ENCODE measurements at regions not wholly inside any gene's neighbourhood (a gene's known extent, or its start where the extent isn't known, plus 50 kb on each side); places are given as distances from the start of the nearest gene placed in this dataset.

DNA sequence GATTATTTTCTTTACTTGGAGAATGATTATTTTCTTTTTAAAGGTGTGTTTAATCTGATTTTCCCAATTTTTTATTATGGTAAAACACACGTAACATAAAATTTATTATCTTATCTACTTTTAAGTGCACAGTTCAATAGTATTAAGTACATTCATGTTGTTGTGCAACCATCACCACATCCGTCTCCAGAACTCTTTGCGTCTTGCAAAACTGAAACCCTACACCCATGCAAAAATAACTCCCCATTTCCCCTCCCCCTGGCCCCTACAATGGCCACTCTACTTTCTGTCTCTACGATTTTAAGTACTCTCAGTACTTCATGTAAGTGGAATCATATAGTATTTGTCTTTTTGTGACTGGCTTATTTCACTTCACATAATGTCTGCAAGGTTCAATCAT is 230.7 kb downstream of the SATB1 start:
- TF ChIP-seq CTCF (IDR thresholded peaks at IDR 0.05) = no peak
- TF ChIP-seq EZH2 (IDR thresholded peaks at IDR 0.05; ENCODE audit: borderline replicate concordance, insufficient read depth, low read depth, low read length, poor library complexity, severe bottlenecking) = no peak

Data from B cell (primary cell).